Nephron progenitor cell (in vitro differentiated cells): ENCODE measurements at regions not wholly inside any gene's neighbourhood (a gene's known extent, or its start where the extent isn't known, plus 50 kb on each side); places are given as distances from the start of the nearest gene placed in this dataset.

Experiments
- DNase-seq: peaks from one replicate; pipeline ENCODE4 v3.0.0; 2021
- H3K27ac Mint-ChIP-seq: 2 replicates; pipeline ENCODE4 v1.8.0; 2021; ENCODE audit warnings: mild to moderate bottlenecking, moderate library complexity, mixed read lengths
- H3K27me3 Mint-ChIP-seq: 2 replicates; pipeline ENCODE4 v1.8.0; 2021; ENCODE audit warnings: mild to moderate bottlenecking, low read depth, mixed read lengths; ENCODE audit not compliant: poor library complexity
- H3K36me3 Mint-ChIP-seq: 2 replicates; pipeline ENCODE4 v1.8.0; 2021; ENCODE audit warnings: low read depth, mixed read lengths
- H3K4me1 Mint-ChIP-seq: 2 replicates; pipeline ENCODE4 v1.8.0; 2021; ENCODE audit warnings: mixed read lengths
- H3K4me3 Mint-ChIP-seq: 2 replicates; pipeline ENCODE4 v1.8.0; 2021; ENCODE audit warnings: mild to moderate bottlenecking, moderate library complexity, mixed read lengths
- H3K9me3 Mint-ChIP-seq: 2 replicates; pipeline ENCODE4 v1.8.0; 2021; ENCODE audit warnings: mild to moderate bottlenecking, moderate library complexity, mixed read lengths
- TF ChIP-seq, protein P1 (sequence below): fragments of 200-600 bp; sonication (generic); IDR thresholded peaks from 2 replicates; pipeline ENCODE4 v1.5.0; 2021; ENCODE audit warnings: antibody characterized with exemption

DNA sequence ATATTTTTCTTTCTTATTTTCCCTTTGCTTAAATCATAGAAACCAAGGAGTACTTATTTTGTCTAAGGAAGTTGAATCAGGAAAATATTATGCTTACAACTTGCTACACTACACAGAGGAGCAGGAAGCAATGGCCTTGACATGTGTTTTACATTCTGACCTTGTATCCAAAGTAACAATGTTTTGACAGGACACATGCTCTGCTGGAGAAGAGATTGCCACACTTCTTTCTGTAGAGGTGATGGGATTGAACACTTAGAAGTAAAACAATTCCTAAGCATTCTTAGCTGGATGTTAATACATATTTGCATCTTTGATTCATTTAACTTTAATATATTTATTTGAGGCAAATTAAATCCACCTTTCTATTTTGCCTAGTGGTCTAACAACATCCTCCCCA, 929.1 kb downstream of the DSC3 start:
- TF ChIP-seq, protein P1, sequence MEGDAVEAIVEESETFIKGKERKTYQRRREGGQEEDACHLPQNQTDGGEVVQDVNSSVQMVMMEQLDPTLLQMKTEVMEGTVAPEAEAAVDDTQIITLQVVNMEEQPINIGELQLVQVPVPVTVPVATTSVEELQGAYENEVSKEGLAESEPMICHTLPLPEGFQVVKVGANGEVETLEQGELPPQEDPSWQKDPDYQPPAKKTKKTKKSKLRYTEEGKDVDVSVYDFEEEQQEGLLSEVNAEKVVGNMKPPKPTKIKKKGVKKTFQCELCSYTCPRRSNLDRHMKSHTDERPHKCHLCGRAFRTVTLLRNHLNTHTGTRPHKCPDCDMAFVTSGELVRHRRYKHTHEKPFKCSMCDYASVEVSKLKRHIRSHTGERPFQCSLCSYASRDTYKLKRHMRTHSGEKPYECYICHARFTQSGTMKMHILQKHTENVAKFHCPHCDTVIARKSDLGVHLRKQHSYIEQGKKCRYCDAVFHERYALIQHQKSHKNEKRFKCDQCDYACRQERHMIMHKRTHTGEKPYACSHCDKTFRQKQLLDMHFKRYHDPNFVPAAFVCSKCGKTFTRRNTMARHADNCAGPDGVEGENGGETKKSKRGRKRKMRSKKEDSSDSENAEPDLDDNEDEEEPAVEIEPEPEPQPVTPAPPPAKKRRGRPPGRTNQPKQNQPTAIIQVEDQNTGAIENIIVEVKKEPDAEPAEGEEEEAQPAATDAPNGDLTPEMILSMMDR = no peak
- no peaks in the 10 kb centered on the region for H3K36me3 Mint-ChIP-seq
- H3K27me3 Mint-ChIP-seq = no peaks in the 10 kb centered on the region
- no peak overlapping the region for H3K4me3 Mint-ChIP-seq
- H3K27ac Mint-ChIP-seq = no peak overlapping the region
- no peaks in the 10 kb centered on the region for H3K4me1 Mint-ChIP-seq
- no peak for DNase-seq
- no peaks in the 10 kb centered on the region for H3K9me3 Mint-ChIP-seq

DNA sequence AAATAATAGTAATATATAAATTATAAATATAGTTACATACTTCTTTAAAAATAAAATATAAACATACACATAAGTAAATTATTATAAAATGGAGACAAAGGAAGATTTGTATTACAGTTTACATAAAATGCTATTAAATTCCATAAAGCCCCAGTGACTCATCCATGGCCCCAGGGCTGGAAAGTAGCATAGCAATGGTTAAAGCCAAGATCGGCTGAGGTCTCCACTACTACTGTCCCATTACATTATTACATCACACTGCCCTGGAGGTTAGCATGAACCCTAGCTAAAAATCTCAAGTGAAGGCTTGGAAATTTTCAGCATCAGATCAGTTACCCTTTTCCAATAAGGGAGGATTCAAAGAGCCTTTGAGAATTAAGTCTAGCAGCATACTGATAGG, 936.2 kb downstream of the DSC3 start:
- no peak for DNase-seq
- no peak overlapping the region for H3K27ac Mint-ChIP-seq

DNA sequence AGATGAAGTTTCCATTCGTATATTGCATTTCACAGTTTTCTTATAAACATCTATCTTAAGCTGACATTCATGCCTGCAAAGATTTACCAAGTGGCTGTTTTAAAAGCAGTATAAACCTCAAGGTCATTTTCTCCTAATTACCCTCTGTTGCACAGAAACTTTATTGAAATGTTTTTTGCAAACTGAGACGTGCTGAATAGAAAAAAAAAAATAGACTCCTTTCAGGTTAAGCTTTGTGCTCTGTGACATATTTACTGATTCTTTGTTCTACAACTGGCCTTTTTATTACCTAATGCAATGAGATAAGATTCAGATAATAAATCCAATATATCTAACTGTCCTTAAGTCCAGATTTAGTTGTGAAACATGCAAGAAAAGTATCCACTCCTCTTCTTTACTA, 938.7 kb downstream of the DSC3 start:
- Mint-ChIP-seq H3K9me3 (no peaks in the 10 kb centered on the region), H3K4me1 (peaks cover 14% of the 10 kb centered on the region), H3K36me3 (no peaks in the 10 kb centered on the region), H3K27me3 (no peaks in the 10 kb centered on the region), H3K27ac (no peak overlapping the region), H3K4me3 (no peak overlapping the region)
- TF ChIP-seq, protein P1 = no peak
- DNase-seq = no peak

More for the DNA sequence above, 936.2 kb downstream of the DSC3 start:
- Mint-ChIP-seq H3K36me3 (no peaks in the 10 kb centered on the region), H3K27me3 (no peaks in the 10 kb centered on the region), H3K4me3 (no peak overlapping the region), H3K4me1 (peaks cover 14% of the 10 kb centered on the region), H3K9me3 (no peaks in the 10 kb centered on the region)
- TF ChIP-seq, protein P1 = no peak

DNA sequence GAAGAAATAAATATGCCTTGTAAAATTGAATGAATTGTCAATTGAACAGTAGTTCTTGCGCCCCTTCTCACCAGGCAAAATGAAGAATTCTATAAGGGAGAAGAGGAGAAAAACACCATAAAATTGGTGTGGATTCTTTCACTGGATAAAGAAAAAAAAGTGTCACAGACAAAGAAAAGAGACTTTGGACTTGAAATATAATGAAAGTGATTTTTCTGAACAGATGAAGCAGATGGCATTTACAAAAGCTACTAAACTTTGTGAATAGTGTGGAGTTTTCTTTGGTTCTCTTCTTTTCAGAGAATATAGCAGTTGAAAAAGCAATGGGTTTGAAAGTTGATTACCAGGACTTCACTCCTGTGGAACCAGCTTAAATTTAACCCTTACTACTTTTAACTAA, 945.7 kb downstream of the DSC3 start:
- H3K4me1 Mint-ChIP-seq = no peaks in the 10 kb centered on the region
- H3K9me3 Mint-ChIP-seq = no peaks in the 10 kb centered on the region
- no peak overlapping the region for H3K27ac Mint-ChIP-seq
- no peak overlapping the region for H3K4me3 Mint-ChIP-seq
- H3K36me3 Mint-ChIP-seq = no peaks in the 10 kb centered on the region
- DNase-seq = no peak
- H3K27me3 Mint-ChIP-seq = no peaks in the 10 kb centered on the region
- TF ChIP-seq, protein P1 = no peak

DNA sequence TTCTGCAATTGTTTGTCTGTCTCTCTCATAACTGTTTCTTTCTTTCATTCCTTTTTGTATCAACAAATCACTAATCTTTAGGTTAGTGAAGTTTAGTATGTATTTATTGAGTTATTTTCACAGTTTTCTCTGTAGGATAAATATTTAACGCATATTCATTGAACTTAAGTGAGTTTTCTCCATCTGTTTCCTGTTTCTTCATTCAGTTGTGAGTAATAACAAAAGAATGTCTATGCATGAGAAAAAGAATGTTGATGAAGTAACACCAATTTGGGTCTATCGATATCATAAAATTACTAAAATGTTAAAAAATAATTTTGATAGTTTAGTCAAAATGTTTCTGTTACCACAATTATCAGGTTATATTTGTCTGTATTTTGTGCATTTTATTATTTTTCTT, 948.0 kb downstream of the DSC3 start:
- H3K4me3 Mint-ChIP-seq = no peak overlapping the region
- TF ChIP-seq, protein P1 = no peak

DNA sequence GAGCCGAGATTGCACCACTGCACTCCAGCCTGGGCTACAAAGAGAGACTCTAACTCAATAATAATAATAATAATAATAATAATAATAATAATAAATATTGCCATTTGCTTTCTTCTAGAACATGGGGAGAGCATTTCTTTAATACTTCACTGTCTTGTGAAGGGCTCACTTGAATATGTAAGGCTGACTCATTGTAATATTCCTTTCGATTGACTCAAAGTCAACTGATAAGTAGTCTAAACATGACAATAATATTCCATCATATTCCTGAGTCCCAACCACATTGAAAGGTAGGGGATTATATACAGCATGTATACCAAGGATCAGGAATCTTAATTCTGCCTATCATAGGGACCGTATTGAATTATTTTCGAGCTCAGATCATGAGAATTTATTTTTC, 949.2 kb downstream of the DSC3 start:
- H3K4me1 Mint-ChIP-seq = no peaks in the 10 kb centered on the region
- H3K36me3 Mint-ChIP-seq = no peaks in the 10 kb centered on the region
- H3K27me3 Mint-ChIP-seq = no peaks in the 10 kb centered on the region
- TF ChIP-seq, protein P1 = no peak
- H3K27ac Mint-ChIP-seq = no peak overlapping the region
- no peaks in the 10 kb centered on the region for H3K9me3 Mint-ChIP-seq
- H3K4me3 Mint-ChIP-seq = no peak overlapping the region
- no peak for DNase-seq

More for the DNA sequence above, 948.0 kb downstream of the DSC3 start:
- Mint-ChIP-seq H3K36me3 (no peaks in the 10 kb centered on the region), H3K4me1 (no peaks in the 10 kb centered on the region), H3K9me3 (no peaks in the 10 kb centered on the region), H3K27me3 (no peaks in the 10 kb centered on the region), H3K27ac (no peak overlapping the region)
- no peak for DNase-seq
